ENCODE measurements at regions not wholly inside any gene's neighbourhood (a gene's known extent, or its start where the extent isn't known, plus 50 kb on each side); places are given as distances from the start of the nearest gene placed in this dataset.

DNA sequence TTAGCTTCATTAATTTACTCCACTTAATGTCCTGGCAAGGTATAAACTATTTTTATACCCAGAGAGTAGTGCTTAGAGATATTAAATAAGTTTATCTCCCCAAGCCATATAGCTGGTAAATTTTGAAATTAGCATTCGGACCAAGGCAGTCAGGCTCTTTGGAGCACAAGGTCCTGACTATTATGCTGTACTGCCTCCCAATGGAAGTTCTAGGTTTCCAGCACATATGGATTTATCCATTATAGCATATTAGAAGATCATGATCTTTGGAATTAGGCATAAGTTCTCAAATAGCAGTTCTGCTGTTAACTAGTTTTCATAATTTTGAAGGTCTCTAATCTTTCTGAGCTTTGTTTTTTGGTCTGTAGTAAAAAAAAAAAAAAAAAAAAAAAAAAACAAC is 835.3 kb upstream of the EPHA7 start:
- TF ChIP-seq, protein P1, sequence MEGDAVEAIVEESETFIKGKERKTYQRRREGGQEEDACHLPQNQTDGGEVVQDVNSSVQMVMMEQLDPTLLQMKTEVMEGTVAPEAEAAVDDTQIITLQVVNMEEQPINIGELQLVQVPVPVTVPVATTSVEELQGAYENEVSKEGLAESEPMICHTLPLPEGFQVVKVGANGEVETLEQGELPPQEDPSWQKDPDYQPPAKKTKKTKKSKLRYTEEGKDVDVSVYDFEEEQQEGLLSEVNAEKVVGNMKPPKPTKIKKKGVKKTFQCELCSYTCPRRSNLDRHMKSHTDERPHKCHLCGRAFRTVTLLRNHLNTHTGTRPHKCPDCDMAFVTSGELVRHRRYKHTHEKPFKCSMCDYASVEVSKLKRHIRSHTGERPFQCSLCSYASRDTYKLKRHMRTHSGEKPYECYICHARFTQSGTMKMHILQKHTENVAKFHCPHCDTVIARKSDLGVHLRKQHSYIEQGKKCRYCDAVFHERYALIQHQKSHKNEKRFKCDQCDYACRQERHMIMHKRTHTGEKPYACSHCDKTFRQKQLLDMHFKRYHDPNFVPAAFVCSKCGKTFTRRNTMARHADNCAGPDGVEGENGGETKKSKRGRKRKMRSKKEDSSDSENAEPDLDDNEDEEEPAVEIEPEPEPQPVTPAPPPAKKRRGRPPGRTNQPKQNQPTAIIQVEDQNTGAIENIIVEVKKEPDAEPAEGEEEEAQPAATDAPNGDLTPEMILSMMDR (CRISPR knock-in tag; IDR thresholded peaks at IDR 0.05) = peak; percentile 40; the same call in 1 of the 2 replicates
- TF ChIP-seq MXD4 (CRISPR knock-in tag; IDR thresholded peaks at IDR 0.05) (no peak), NR2F6 (IDR thresholded peaks at IDR 0.05) (no peak), NR2F6 (CRISPR knock-in tag; IDR thresholded peaks at IDR 0.05) (no peak), ZBED4 (CRISPR knock-in tag; IDR thresholded peaks at IDR 0.05; ENCODE audit: borderline replicate concordance) (no peak), MXI1 (IDR thresholded peaks at IDR 0.05; ENCODE audit: borderline replicate concordance, low read depth, low read length) (no peak)

All from HepG2 (cell line).